ENCODE measurements at regions not wholly inside any gene's neighbourhood (a gene's known extent, or its start where the extent isn't known, plus 50 kb on each side); places are given as distances from the start of the nearest gene placed in this dataset.

DNA sequence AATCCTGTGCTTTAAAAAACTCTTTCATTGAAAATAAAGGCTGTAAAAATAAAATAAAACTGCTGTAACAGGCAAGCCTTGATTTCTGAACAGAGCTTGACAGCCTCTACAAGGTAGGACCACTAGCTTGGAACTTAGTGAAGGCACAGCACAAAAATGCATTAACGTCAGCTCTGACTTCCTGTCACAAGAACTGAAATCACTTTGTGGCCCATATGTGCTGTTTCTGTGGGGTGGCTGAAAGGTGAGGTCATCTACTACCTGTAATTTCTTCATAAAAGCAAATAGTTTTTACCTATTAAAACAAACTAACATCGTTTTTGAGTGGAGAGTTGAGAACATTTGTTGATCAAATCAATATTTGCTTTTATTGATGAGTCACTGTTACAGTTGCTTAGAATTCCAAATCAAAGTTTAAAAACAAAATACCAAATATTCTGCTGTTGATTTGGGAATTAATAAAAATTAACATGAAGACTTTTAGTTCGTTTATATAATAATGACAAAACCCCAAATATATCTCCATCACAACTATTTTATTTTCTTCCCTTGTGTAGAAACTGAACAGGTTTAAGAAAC lies 1034.1 kb downstream of the MCTP2 start:
- DNase-seq, result no peak

DNA sequence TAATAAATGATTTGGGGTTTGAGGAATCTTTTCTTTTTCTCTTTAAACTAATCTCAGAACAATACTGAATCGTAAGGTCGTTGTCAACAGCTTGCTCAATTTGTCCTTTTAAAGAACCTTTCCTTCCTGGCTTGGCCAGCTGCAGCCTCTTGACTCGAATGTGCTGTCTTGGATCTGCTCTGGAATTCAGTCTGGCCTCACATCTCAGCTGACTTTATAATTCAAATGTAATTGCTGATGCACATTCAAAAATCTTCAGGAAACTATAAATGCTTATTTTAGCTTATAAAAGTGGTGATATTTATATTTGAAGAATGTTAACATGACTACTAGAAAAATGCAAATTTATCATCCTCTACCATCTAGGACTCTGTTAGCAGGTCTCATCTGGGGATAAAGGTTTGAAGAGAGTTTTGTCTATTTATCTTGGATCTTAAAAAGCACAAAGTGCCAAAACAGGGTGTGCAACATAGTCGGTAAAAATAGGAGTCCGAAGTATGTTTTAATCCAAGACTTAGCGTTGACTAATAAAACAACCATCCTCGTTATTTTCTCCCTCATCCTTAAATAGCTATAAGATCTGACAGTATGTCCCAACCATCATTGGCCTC lies 1035.2 kb downstream of the MCTP2 start:
- DNase-seq, result no peak

DNA sequence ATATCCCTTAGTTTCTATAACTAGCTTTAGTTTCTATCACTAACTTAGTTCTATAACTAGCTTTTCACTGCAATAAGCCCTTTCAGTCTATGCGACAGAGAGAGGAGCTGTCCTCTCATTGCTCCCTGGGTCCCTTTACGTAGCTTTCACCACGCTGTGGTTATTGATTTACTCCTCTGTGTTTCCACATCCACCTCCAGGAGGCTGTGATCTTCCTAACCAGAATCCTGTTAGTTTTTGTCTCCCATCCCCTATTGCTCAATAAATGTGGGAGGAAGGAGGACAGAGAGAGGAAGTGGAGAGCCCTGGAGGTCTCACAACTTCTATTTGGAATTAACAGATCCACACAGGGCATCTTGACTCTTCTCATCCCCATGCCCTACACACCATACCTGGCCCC lies 1036.1 kb downstream of the MCTP2 start:
- DNase-seq, result no peak

DNA sequence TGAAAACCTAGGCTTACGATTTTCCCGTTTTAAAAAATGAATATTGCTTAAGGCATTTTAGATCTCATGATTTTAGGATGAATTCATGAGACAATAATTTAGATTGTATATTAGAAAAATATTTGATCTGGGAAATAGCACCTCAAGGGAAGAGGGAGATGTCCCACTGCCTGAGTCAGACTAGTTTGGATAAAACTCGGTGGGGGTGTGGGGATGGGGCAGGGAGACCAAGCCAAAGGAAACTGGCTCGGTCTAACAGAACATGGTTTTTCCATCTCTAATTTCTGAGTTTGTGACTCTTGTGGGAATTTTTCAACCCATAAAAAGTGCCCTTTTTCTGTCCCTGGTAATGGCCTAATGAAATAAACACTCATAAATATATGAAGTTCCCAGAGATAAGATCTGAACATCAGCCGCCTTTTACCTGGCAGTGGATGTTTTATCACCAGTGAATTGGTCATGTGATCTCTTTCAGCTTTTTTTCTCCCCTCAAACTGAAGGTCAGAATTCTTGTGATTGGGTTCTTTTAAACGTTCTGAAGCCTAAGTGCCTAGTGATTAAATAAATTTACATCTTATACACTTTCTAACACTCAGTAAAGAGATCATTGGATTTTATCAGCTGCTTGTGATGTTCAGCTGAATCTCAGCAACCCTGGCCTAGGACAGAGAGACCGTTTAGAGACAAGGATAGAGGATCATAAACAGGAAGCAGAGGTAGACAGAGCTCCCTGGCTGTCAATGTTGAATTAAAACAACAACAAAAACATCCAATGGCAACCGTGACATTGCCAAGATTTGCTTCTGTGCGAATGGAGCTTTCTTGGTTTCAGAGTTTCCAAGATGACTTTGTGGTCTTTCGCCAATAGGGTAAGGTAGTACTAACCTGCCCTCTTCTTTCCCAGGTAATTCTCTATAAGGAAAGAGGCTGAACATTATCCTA lies 1038.2 kb downstream of the MCTP2 start:
- no peak for DNase-seq

DNA sequence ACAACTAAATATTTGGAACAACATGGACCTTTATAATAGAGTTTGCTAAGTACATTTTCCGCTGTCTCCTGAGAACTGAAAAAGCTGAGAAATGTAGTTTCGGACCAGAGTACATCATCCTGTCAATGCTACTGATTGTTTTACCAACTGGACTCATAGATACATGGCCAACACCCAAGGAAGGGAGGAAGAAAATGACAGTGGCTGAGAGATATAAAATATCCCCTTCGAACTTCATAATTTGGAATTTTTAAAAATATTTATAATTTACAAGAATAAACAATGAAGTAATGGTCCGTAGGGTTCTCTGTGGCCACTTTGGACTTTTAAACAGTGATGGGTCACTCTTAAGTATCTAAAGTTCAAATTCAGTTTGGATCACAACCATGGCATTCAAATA lies 1042.7 kb downstream of the MCTP2 start:
- no peak for DNase-seq

DNA sequence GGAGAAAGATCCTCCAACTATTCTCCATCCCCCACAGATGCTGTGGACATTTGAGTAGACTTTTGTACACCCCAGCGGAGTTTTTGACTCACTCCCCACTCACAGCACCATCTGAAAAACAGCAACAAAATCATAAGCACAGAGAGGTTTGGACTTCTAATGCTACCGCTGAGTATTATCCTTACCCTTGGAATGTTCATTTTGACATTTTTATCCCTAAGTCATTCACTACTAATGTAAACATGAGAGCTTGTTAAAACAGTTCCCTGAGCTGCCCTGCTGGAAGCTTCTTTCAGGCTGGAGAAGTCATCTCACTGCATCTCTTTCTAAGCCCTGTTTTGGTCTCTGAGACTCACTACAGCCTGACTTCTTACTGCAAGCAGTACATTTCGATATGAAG lies 1045.9 kb downstream of the MCTP2 start:
- no peak for DNase-seq

DNA sequence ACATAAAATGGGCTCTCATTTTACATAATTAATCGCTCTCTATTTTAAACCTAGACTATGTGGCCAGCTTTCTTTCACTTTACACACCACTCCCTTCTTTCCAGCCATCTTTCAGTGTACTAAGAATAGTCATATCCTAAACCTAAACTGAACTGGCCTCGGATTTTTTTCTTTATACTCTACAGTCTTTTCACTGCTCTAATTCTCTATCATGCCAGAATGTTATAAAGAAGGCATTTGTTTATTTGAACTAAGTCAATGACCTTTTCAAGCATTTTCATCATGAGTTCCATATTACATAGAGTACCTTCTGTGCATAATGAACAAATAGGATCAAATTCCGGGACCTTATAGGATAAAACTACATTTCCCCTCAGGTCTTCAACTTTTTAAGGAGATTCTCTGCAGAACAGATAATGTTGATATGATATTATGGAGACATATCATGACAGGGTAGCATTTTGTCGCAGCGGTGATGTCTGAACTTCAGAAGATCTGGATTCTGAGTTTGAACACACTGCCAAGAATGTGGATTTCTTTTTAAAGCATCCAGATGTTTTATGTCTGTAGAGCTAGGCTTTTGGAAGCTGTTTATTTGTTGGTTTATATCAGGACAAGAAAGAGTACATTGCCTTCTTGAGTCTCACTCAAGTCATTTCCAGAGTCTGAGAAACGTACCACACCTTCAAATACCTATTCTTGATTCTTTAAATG lies 1047.3 kb downstream of the MCTP2 start:
- DNase-seq, result no peak

DNA sequence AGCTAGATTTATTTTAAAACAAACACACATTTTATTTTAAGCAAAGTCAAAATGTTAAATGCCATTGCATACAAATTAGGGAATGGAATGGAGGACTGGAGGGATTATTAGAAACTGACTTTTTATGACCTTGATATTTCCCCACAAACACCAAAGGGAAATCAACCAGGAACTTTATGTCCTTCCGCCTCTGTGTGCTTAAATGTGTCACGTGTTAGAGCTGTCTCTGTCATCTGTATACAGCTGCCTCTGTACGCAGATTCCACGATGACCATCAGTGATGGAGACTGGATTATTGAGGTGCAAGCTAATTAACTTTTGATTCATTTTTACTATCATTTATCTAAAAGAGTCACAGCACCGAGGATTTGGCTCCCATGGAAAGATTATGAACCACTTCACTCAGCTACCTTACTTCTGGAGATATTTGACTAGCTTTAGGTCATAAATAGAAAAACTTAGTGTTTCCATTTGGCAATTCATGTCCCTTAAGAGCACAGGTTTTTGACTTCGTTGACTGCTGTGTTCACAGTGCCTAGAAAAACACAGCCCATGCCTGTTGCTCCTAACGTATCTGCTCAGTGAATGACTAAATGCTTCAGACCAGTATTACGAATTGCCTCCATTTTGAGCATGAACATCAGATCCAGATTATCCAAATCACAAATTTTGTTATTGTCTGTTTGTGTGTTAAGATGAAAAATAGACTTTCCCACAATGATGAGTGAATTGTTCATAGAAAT lies 1048.1 kb downstream of the MCTP2 start:
- DNase-seq, result no peak

DNA sequence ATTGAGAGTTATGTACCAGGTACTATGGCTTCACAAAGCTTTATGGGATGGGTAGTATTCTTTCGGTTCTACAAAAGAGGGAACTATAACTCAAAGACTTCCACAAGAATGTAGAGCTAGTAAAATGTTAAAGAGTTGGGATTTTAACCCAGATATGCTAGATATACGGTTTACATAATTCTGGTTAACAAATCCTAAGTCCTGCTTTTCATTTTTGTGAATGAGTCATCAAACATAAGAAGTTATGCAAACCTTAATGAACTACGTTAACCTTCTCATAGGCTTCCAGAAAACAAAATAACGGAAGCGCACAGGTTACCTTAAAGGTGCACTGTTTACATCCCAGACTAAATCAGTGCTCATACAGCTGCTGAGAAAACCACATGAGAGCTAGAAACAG lies 1049.3 kb downstream of the MCTP2 start:
- DNase-seq, result no peak

DNA sequence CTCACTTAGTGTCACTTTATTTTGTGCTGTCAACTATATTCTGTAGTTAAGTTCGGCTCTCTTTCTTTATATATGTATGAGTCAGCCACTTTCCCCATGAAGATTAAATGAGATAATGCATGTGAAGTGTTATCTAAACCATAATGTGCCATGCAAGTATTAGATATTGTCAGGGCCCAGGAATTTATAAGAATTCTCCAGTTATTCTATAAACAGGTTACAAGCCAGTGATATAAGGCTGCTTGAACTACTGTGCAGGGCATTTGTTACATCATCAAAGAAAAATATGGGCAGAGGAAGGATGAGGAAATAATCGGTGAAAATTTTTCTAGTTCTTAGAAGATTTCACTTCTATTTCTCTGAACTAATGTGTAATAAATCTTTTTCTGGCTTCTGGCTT lies 1049.0 kb upstream of the NR2F2 start:
- DNase-seq, result no peak

DNA sequence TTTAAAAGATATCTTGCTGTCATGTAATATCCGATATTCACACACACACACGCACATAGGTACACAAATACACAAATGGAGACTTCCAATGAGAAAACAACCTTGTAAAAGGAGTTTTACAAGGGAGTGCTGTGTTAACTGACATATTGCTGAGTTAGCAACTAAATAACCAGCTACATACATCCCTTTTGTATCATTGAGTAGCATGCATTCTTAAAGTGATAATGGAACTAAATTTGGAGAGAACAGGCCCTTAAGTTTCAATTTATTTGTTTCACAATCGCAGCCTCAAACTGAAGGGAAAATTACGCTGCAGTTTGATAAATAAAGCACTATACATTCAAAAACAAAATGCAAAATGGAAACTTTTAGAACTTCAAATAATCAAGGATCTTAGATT lies 1046.0 kb upstream of the NR2F2 start:
- no peak for DNase-seq

DNA sequence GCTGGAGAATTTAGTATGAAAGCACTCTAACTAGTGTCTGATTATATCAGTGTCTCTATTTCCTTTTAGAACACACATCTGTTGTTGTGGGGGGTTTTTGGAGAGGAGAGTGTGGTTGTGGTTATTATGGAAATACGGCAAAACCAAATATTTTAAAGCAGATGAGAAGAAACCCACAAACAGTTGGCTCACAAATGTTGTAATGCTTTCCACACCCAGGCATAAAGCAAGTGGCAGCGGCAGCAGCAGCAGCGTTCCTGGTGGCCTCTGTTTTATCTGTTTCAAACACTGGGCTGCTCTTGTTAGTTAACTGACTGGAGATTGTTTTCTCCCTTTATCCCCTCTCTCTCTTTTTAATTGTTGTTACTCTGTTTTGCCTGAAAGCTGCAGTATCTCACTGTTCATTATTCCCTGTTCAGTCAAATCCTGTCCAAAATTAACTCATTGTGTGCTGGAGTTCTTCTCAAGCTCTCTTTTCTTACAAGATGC lies 1045.5 kb upstream of the NR2F2 start:
- DNase-seq, result peak; percentile 3

DNA sequence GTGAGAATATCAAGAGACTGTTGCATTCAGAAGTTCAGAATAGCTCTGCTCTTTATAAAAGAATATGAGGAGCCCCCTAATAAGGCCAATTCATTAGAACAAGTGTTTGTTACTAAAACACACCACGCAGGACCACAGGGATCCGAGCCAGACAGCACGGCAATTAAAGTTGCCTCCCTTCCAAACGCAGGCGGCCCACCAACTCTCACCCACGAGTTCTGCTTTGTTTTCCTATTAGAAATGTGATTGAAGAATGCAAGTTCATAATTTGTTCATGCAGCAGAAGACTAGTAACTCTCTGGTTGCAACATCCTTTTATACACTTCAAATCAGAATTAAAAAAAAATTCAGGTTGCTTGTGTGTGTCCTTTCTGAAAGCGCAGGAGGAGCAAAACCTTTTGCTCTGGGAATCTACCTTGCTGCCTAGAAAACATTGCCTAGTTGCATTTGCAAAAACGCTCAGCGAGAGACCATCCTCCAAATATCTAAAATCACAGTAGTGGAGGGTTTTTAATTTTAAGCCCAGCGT lies 1044.1 kb upstream of the NR2F2 start:
- DNase-seq, result no peak

DNA sequence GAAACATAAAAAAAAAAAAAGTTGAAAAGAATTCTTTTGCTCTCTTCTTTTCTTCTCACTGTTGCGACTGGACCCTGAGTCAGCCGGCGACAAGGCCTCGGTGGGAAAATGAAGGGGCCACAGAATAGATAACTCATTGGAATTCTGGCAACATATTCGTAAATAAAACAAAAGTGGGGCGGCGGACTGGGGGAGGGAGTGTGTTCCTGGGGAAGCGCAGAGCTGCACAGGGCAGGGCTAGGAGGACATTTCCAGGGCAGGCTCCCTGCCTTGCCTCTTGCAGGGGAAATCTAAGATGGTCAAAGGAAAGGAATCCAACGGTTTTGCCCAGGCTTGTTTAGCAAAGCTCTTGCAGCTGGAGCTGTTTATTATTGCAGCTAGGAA lies 1042.8 kb upstream of the NR2F2 start:
- DNase-seq, result no peak

DNA sequence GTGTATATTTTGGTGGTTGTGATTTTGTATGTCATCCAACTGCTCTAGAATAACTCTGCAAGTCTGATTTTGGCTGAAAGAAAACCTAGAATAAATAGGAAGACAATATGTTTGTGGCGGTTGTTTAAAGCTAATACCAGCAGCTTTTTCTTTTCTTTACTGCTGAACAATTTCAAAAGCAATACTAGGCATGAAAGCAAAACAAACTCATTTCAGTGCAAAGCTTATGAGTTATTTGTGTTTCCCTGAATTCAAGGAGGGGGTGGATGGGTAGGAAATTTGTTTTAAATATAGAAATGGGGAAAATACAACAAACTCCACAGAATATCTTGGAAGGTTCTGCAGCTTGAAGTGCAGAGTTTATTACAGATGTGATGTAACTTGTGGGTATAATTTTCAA lies 1041.9 kb upstream of the NR2F2 start:
- DNase-seq, result no peak

DNA sequence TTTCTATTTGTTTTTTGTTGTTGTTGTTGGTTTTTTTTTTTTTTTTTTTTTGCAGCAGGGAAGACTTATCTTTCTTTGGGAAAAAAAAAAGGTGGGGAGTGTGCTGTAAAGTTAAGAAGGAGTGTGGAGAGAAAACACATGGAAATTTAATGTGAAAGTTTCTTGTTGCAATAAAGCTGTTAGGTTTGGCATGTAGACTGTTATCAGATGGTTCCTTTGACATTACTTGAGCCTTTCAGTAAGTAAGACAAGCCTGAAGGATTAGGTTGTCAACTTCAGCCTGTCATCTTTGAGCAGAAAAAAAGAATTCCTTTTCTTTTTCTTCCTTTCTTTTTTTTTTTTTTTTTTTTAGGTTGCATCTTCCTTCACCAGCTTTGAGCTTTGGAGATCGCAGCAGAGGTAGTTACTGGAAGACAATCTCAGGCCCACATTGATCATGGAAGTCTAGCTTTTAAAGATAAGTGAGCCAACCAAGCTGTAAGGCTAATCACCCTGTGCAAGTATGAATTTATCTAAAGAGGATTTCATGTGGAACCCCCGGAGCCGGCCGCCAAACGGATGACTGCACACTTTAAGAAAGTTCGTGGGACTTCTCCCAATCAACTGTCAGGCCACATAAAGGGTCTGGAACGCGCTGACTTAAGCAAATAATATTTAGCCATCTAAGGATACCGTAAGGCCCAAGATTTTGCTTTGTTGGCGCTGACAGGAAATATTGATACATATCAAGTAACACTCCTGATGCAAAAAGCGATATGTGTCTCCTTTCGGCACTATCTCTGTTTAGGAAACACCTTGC lies 1040.1 kb upstream of the NR2F2 start:
- DNase-seq, result no peak

DNA sequence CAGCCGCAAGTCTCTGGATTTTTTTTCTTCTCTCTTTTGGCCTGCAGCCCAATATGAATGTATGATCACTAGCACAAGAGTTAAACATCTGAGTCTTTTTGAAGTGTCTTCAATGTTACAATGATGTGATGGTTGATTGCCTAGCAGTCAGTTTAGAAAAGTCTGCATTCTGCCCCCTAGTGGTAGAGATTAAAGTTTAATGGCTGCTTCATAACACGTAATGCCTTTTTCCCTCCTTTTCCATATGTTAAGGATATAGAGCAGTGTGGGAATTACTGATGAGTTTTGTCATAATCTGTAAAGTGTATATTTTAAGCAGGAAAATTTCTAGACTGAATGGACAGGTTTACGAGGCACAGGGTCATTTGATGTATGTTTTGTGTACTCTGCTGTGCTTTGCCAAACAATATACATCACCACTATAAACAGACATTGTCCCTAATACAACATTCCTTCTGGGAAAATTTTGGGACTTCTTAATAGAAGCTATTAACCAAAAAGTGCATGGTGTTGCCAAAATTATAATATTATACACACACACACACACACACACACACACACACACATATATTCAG lies 1038.5 kb upstream of the NR2F2 start:
- no peak for DNase-seq

DNA sequence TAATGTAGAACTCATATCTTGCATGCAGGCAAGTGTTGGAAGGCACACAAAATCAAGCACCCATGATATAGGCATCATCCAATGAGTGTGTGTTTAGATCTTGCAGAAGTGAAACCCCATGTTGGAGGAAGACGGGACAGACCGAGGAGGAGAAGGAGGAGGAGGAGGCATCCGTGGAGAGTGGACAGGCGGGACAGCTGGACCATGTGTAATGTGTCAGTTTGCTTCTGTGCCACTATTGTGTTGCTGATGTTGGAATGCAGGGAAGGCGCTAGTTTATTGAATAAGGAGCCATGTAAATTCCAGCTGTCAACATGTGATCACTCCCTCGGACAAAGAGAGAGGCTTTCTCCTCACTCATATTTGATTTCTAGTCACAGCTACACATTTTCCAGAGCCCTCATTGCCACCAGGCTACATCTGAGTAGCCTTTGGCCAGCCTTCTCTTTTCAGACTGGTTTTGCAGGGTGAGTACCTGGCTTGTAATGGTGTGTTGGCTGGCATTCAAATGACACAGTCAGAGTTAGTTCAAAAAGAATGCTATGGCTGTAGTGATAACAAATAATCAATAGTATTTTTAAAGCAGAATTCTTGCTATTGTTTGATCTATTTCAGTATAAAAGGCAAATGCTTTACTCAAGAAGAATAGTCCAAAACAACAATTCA lies 1037.6 kb upstream of the NR2F2 start:
- no peak for DNase-seq

DNA sequence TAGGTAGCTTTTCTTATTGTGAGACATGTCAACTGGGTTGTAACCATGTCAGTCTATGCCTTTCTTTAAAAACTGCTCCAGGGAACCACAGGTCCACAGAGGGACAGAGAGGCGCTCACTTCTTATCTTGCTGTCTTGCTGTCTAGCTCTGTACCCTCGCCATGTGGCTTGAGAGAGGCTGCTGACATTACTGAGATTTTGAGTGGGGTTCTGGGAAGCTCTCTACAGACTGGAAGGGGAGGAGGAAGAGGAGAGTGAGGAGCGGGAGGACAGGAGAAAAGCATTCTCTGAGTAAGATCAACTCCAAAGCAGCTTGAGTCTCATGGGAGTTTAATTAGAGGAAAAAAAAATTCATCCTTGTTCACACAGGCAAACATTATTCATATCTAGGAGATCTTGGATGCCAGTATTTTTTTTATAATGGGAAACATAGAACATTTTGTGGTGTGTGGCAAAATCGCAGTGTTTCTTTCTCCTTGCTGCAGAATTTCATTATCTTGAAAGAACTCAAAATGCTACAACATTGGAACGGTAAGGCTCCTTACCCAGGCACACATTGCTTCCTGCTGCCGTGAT lies 1037.0 kb upstream of the NR2F2 start:
- DNase-seq, result no peak

DNA sequence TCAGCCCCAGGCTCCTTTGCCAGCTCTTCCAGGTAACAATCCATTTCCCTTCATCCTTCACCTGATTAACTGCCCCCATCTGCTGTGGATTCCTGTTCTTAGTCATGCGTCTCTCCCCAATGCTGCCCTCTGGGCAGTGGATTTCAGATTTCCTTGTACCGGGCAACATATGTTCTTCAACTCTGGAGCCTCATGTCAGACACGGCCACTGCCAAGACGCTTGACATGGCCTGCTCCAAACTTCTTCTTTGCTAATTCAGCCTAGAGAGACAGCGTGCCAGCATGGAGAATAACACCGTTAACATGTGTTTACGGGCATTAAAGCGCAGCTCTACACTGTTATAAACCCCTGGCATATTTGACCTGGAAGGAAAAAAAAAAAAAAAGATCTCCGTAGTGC lies 1035.1 kb upstream of the NR2F2 start:
- DNase-seq, result no peak
